Thyroid gland (tissue), 4 donors: ENCODE measurements at regions not wholly inside any gene's neighbourhood (a gene's known extent, or its start where the extent isn't known, plus 50 kb on each side); places are given as distances from the start of the nearest gene placed in this dataset.

Experiments
- DNase-seq, 2 donors: peaks; one replicate each; pipeline ENCODE4 v3.0.0-alpha.2; 2019
- H3K27ac ChIP-seq, 3 donors: fragments of 200-600 bp; sonication (generic); 1 replicate in 2 of 3; 2 replicates in 1 of 3; pipeline ENCODE4 v1.5.1; 2016 to 2019; ENCODE audit warnings: mild to moderate bottlenecking in 1 of 3, moderate library complexity in 1 of 3
- H3K27me3 ChIP-seq: fragments of 200-600 bp; sonication (generic); one replicate; pipeline ENCODE4 v1.5.1; 2019
- H3K36me3 ChIP-seq, 2 donors: fragments of 200-600 bp; sonication (generic); one replicate each; pipeline ENCODE4 v1.5.1; 2016 to 2019
- H3K4me1 ChIP-seq, 2 donors: fragments of 200-600 bp; sonication (generic); one replicate each; pipeline ENCODE4 v1.5.1; 2017 to 2019
- H3K4me3 ChIP-seq, 3 donors: fragments of 200-600 bp; sonication (generic); replicated peaks in 1 of 3; 1 replicate in 2 of 3; 2 replicates in 1 of 3; pipeline ENCODE4 v1.5.1; 2016; ENCODE audit warnings: mild to moderate bottlenecking in 1 of 3
- H3K9me3 ChIP-seq: fragments of 200-600 bp; sonication (generic); one replicate; pipeline ENCODE4 v1.5.1; 2017
- CTCF ChIP-seq, 6 experiments: fragments of 200-600 bp in 3 of 6; fragments of 450-650 bp in 3 of 6; sonication (generic) in 3 of 6; IDR thresholded peaks; one replicate each; pipeline ENCODE4 v1.5.1; 2016 to 2019; ENCODE audit warnings: antibody characterized with exemption in 6 of 6, mild to moderate bottlenecking in 2 of 6, inconsistent platforms in 1 of 6, moderate library complexity in 1 of 6
- POLR2A ChIP-seq, 2 donors: fragments of 450-650 bp; IDR thresholded peaks; one replicate each; pipeline ENCODE4 v1.6.1; 2017; ENCODE audit warnings: antibody characterized with exemption in 2 of 2, mild to moderate bottlenecking in 2 of 2, moderate library complexity in 1 of 2
- WGBS, 2 donors: methylation state at CpG; one replicate each; pipeline ENCODE4 v1.1.5; 2017; 5-methylcytosine and 5-hydroxymethylcytosine counted together
- intact Hi-C: fragments of 100-400 bp; cut with DNase I; formaldehyde crosslinking; loops from one replicate; pipeline ENCODE4 v1.15.1; 2023

DNA sequence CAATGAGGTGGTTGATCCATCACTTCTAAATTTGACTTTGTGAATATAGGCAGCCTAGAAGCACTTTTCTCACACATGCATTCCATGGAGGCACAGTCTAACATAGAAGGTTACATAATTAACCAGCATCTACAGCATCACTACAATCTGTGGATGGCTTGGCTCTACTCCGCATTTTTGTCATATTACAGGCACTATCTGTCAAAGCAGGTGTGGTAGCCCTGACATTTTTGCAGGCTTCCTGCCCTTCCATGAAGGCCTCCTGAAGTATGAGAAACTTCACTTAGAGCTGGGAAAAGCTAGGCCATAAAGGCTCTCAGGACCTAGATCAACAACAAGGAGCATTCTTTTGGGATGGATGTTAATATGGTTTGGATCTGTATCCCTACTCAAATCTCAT is 378.0 kb downstream of the ANXA1 start:
- intact Hi-C loops = no loop called here
- H3K27me3 ChIP-seq = no peaks in the 10 kb centered on the region
- H3K4me1 ChIP-seq = no peaks in the 10 kb centered on the region

GRCh38 chr9:73531051-73531532 is 379.4 kb downstream of the ANXA1 start:
- Histone ChIP-seq H3K27ac (no peak overlapping the region), H3K36me3 (no peaks in the 10 kb centered on the region), H3K4me1 (no peaks in the 10 kb centered on the region), H3K9me3 (no peaks in the 10 kb centered on the region), H3K27me3 (no peaks in the 10 kb centered on the region), H3K4me3 (no peak overlapping the region)
- TF ChIP-seq POLR2A (IDR thresholded peaks at IDR 0.05) = no peak
- no peak for TF ChIP-seq CTCF (IDR thresholded peaks at IDR 0.05)
- no peak for DNase-seq
- WGBS, 2 donors = 83 to 88% methylated on average over 5 of the region's 5 CpGs
- intact Hi-C loops = no loop called here

More for the DNA sequence above, 378.0 kb downstream of the ANXA1 start:
- Histone ChIP-seq H3K9me3 (no peaks in the 10 kb centered on the region), H3K36me3 (no peaks in the 10 kb centered on the region), H3K4me3 (no peak overlapping the region), H3K27ac (no peak overlapping the region)
- DNase-seq = no peak
- TF ChIP-seq CTCF (IDR thresholded peaks at IDR 0.05) = no peak
- TF ChIP-seq POLR2A (IDR thresholded peaks at IDR 0.05) = no peak
- WGBS, 2 donors = 94 to 100% methylated on average over 1 of the region's 1 CpG

GRCh38 chr9:73531658-73532057 is 380.0 kb downstream of the ANXA1 start:
- 57 to 62% methylated on average over 4 of the region's 4 CpGs for WGBS, 2 donors
- Histone ChIP-seq H3K4me1 (no peaks in the 10 kb centered on the region), H3K36me3 (no peaks in the 10 kb centered on the region), H3K9me3 (no peaks in the 10 kb centered on the region), H3K27ac (no peak overlapping the region), H3K4me3 (no peak overlapping the region), H3K27me3 (no peaks in the 10 kb centered on the region)
- no peak for TF ChIP-seq POLR2A (IDR thresholded peaks at IDR 0.05)
- TF ChIP-seq CTCF (IDR thresholded peaks at IDR 0.05) = no peak
- intact Hi-C loops = no loop called here
- no peak for DNase-seq

GRCh38 chr9:73532985-73533384 is 381.3 kb downstream of the ANXA1 start:
- H3K9me3 ChIP-seq = no peaks in the 10 kb centered on the region
- no peak for TF ChIP-seq POLR2A (IDR thresholded peaks at IDR 0.05)
- 75 to 79% methylated on average over 4 of the region's 4 CpGs for WGBS, 2 donors
- no peak overlapping the region for H3K4me3 ChIP-seq
- intact Hi-C loops = no loop called here
- DNase-seq = no peak
- H3K27me3 ChIP-seq = no peaks in the 10 kb centered on the region
- no peak overlapping the region for H3K27ac ChIP-seq
- H3K36me3 ChIP-seq = no peaks in the 10 kb centered on the region
- no peaks in the 10 kb centered on the region for H3K4me1 ChIP-seq

DNA sequence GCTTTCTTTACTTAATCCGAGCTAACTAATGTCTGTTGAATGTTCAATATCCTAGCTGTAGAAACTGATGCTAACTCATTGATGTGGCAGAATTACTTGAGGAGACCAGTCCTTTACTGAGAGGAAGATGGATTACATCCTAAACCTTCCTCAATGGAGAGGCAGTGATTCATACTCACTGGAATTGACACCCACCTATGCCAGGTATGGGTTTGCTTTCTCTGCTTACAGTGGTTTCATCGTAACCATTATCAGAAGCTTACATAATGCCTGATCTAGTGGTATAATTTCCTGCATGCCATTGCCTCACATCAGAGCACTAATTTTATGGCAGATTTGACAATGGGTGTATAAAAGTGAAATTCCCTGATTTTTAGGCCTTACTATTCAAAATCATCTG is 384.7 kb downstream of the ANXA1 start:
- Histone ChIP-seq H3K27me3 (no peaks in the 10 kb centered on the region), H3K27ac (no peak overlapping the region), H3K4me1 (no peaks in the 10 kb centered on the region), H3K9me3 (no peaks in the 10 kb centered on the region), H3K36me3 (no peaks in the 10 kb centered on the region), H3K4me3 (no peak overlapping the region)
- intact Hi-C loops = no loop called here
- 94 to 97% methylated on average over 2 of the region's 2 CpGs for WGBS, 2 donors
- TF ChIP-seq POLR2A (IDR thresholded peaks at IDR 0.05) (no peak), CTCF (IDR thresholded peaks at IDR 0.05) (no peak)
- no peak for DNase-seq

DNA sequence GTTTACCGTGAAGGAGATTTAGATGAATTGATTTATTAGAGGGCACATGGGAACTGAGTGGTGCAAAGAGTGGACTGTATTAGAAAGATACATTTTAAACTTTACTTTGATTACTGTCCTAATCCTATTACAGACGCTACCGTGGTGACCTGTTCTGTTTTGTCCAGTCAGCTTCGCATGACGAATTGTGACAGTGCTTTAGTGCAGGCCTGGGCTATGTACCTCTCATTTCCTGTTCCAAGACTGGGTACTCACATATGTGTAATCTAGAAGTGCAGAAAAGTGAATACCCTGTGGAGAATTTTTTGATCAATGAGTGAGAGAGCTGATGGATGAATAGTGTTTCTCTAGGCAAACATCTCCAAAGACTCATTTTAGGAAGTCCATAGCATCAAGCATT is 385.9 kb downstream of the ANXA1 start:
- no peak for DNase-seq
- TF ChIP-seq CTCF (IDR thresholded peaks at IDR 0.05) = no peak
- TF ChIP-seq POLR2A (IDR thresholded peaks at IDR 0.05) = no peak
- 85% methylated on average over 5 of the region's 5 CpGs for WGBS, 2 donors

More for the DNA sequence above, 385.9 kb downstream of the ANXA1 start:
- no peaks in the 10 kb centered on the region for H3K27me3 ChIP-seq
- H3K27ac ChIP-seq = no peak overlapping the region
- H3K36me3 ChIP-seq = no peaks in the 10 kb centered on the region
- intact Hi-C loops = no loop called here
- H3K9me3 ChIP-seq = no peaks in the 10 kb centered on the region
- no peaks in the 10 kb centered on the region for H3K4me1 ChIP-seq
- no peak overlapping the region for H3K4me3 ChIP-seq
